DND-41 (cell line): ENCODE measurements at regions not wholly inside any gene's neighbourhood (a gene's known extent, or its start where the extent isn't known, plus 50 kb on each side); places are given as distances from the start of the nearest gene placed in this dataset.

Source experiments
- ATAC-seq: fragments of 200-7000 bp; cut with Tn5 transposase; 3 replicates; pipeline ENCODE4 v1.9.1; 2021; ENCODE audit warnings: low read depth; ENCODE audit not compliant: insufficient read depth
- DNase-seq: peaks from one replicate; pipeline ENCODE4 v3.0.0-alpha.2; 2020
- H2AFZ ChIP-seq: 2 replicates; pipeline ENCODE4 v1.6.0; 2012; ENCODE audit warnings: low read depth, low read length
- H3K27ac ChIP-seq: 2 replicates; pipeline ENCODE4 v1.5.1; 2012; ENCODE audit warnings: low read length, inconsistent platforms
- H3K27me3 ChIP-seq: fragments of 200-600 bp; sonication (generic); 2 replicates; pipeline ENCODE4 v1.6.0; 2012; ENCODE audit warnings: low read length, mild to moderate bottlenecking, inconsistent platforms; ENCODE audit not compliant: insufficient read depth, poor library complexity
- H3K36me3 ChIP-seq: 2 replicates; pipeline ENCODE4 v1.5.1; 2012; ENCODE audit warnings: low read length, inconsistent platforms; ENCODE audit not compliant: insufficient read depth
- H3K4me1 ChIP-seq: 2 replicates; pipeline ENCODE4 v1.5.1; 2012; ENCODE audit warnings: mild to moderate bottlenecking, low read length; ENCODE audit not compliant: insufficient read depth
- H3K4me2 ChIP-seq: 2 replicates; pipeline ENCODE4 v1.6.0; 2012; ENCODE audit warnings: mild to moderate bottlenecking, moderate library complexity, low read length, inconsistent platforms; ENCODE audit not compliant: insufficient read depth
- H3K4me3 ChIP-seq, 2 experiments: fragments of 200-600 bp in 1 of 2; shearing (Covaris generic) in 1 of 2; 2 replicates each; pipeline ENCODE4 v1.5.1; 2012 to 2016; ENCODE audit warnings: inconsistent platforms in 2 of 2, low read length in 2 of 2, mild to moderate bottlenecking in 2 of 2, low read depth in 1 of 2, moderate library complexity in 1 of 2
- H3K79me2 ChIP-seq: 2 replicates; pipeline ENCODE4 v1.6.0; 2012; ENCODE audit warnings: low read length, inconsistent platforms; ENCODE audit not compliant: insufficient read depth
- H3K9ac ChIP-seq: 2 replicates; pipeline ENCODE4 v1.6.0; 2012; ENCODE audit warnings: low read depth, mild to moderate bottlenecking, inconsistent platforms, low read length, moderate library complexity
- H3K9me3 ChIP-seq: 2 replicates; pipeline ENCODE4 v1.5.1; 2012; ENCODE audit warnings: low read length, moderate library complexity, mild to moderate bottlenecking, inconsistent platforms; ENCODE audit not compliant: insufficient read depth, severe bottlenecking
- H4K20me1 ChIP-seq: 2 replicates; pipeline ENCODE4 v1.6.0; 2012; ENCODE audit warnings: low read length; ENCODE audit not compliant: insufficient read depth
- CTCF ChIP-seq: IDR thresholded peaks from 2 replicates; pipeline ENCODE4 v1.5.1; 2012; ENCODE audit warnings: borderline replicate concordance, low read length, moderate library complexity, mild to moderate bottlenecking; ENCODE audit not compliant: poor library complexity, severe bottlenecking; ENCODE audit errors: extremely low read depth
- EZH2 ChIP-seq: IDR thresholded peaks from 3 replicates; pipeline ENCODE4 v1.6.1; 2012; ENCODE audit warnings: borderline replicate concordance, low read depth, mild to moderate bottlenecking, moderate library complexity, low read length, inconsistent platforms; ENCODE audit not compliant: severe bottlenecking

GRCh38 chr5:112641515-112642110, 96.1 kb upstream of the APC start:
- no peak overlapping the region for H2AFZ ChIP-seq
- H4K20me1 ChIP-seq, result no peaks in the 10 kb centered on the region
- TF ChIP-seq EZH2 (no peak), CTCF (no peak)
- H3K9me3 ChIP-seq, result no peaks in the 10 kb centered on the region
- H3K4me1 ChIP-seq, result no peaks in the 10 kb centered on the region
- H3K79me2 ChIP-seq, result no peaks in the 10 kb centered on the region
- no peak overlapping the region for H3K4me3 ChIP-seq
- no peaks in the 10 kb centered on the region for H3K36me3 ChIP-seq
- H3K9ac ChIP-seq, result no peak overlapping the region
- DNase-seq (no peak), ATAC-seq (no peak)
- peaks cover 3% of the 10 kb centered on the region for H3K27me3 ChIP-seq
- no peak overlapping the region for H3K27ac ChIP-seq
- no peak overlapping the region for H3K4me2 ChIP-seq

GRCh38 chr5:112642885-112643284, 94.8 kb upstream of the APC start:
- TF ChIP-seq CTCF (no peak), EZH2 (no peak)
- Histone ChIP-seq H3K4me3 (no peak overlapping the region), H4K20me1 (no peaks in the 10 kb centered on the region), H3K9me3 (no peaks in the 10 kb centered on the region), H3K4me1 (no peaks in the 10 kb centered on the region), H3K27ac (no peak overlapping the region), H3K9ac (no peak overlapping the region), H3K36me3 (no peaks in the 10 kb centered on the region), H3K79me2 (no peaks in the 10 kb centered on the region), H3K4me2 (no peak overlapping the region), H3K27me3 (peaks cover 3% of the 10 kb centered on the region), H2AFZ (no peak overlapping the region)
- DNase-seq, result no peak
- ATAC-seq, result no peak

GRCh38 chr5:112643339-112643971, 94.2 kb upstream of the APC start:
- TF ChIP-seq CTCF (no peak), EZH2 (no peak)
- H3K79me2 ChIP-seq, result no peaks in the 10 kb centered on the region
- H3K4me1 ChIP-seq, result no peaks in the 10 kb centered on the region
- no peak for DNase-seq
- H3K4me3 ChIP-seq, result no peak overlapping the region
- H3K4me2 ChIP-seq, result no peak overlapping the region
- no peaks in the 10 kb centered on the region for H3K36me3 ChIP-seq
- H3K27ac ChIP-seq, result no peak overlapping the region
- H3K27me3 ChIP-seq, result peaks cover 3% of the 10 kb centered on the region
- no peak overlapping the region for H2AFZ ChIP-seq
- no peak; the same call in 2 of the 3 replicates for ATAC-seq
- H4K20me1 ChIP-seq, result no peaks in the 10 kb centered on the region
- H3K9me3 ChIP-seq, result no peaks in the 10 kb centered on the region
- H3K9ac ChIP-seq, result no peak overlapping the region
